Glomerular visceral epithelial cell (primary cell): ENCODE measurements at regions not wholly inside any gene's neighbourhood (a gene's known extent, or its start where the extent isn't known, plus 50 kb on each side); places are given as distances from the start of the nearest gene placed in this dataset.
"Not testable (repeated sequence)": the region's sequence is repeated elsewhere in the genome, so short reads cannot be mapped to it uniquely, and the experiment has no call there.

Source experiments
- DNase-seq: peaks from one replicate; pipeline ENCODE4 v3.0.0-alpha.2; 2016; ENCODE audit errors: extremely low spot score

- DNase-seq, result no peak
Measured at GRCh38 chr6:23499549-23499948, 626.5 kb upstream of the NRSN1 start.

GRCh38 chr6:23503173-23503572 lies 622.8 kb upstream of the NRSN1 start:
- no peak for DNase-seq

- no peak for DNase-seq
Measured at GRCh38 chr6:23505026-23505425, 621.0 kb upstream of the NRSN1 start.

GRCh38 chr6:23510778-23511510 lies 615.1 kb upstream of the NRSN1 start:
- DNase-seq, result no peak

DNA sequence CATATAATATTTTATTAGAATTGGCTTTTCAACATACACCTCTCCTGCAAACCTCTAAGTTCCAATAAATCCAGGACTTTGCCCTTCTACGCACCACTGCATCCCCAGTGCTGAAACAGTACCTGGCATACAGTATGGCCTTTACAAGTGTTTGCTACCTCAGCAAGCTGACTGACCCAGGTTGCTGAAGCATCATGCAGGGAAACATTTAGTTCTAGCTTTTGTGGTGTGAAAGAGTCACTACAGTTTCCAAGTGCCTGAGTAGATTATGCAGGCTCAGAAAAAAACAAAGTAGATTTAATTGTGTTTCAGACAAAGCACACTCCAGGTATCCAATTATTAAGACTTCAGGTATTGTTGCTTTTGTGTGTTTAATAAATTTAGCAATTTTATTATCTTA lies 614.2 kb upstream of the NRSN1 start:
- no peak for DNase-seq

DNA sequence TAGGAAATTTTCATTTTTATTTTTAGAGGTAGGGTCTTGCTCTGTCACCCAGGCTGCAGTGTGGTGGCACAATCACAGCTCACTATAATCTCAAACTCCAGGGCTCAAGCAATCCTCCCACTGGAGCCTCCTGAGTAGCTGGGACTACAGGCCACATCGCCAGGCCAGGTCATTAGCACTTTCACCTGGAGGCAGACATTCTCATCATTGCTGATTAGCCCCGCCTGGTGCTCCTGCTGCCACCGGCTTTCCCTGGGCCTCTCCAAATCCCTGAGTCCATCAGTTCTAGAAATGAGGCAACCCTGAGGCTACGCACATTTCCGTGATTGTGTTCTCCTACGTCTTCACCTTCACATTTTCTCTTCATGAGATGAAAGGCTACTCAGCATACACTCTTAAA lies 607.7 kb upstream of the NRSN1 start:
- DNase-seq, result no peak

DNA sequence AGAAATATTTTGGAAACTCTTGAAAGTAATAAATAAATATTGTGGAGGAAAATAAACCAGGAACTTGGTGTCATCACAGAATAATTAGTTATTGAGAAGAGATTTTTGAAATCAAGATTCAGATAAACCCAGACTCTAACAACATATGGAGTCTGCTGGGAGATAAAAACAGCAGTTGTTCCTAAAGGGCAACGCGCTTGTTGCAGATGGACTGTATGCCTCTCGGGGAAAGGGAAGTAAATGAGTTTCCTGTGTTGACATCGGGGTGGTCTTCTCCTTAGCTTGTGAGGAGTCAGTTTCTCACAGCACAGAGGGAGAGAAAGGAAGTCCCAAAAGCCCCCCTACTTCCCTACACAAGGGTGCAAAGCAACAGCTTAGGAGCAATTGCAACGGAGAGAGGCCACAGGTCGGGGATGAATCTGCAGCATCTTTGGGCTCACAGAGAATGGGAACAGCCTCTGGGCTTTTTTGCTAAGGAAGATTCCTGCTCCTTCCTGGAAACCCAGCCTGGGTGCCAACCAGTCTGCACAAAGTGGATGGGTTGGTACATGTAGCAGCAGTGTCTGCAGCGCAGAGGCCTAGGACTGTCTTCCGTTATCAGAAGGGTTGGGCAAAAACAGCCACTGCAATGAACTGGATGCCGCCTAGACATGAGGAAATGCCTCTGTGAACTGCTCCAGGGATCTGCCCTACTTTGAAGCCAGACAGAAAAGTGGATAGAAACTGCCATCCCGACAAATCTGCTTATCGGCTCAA lies 603.0 kb upstream of the NRSN1 start:
- DNase-seq, result no peak

- DNase-seq, result no peak
Measured at GRCh38 chr6:23523771-23524170, 602.2 kb upstream of the NRSN1 start.

DNA sequence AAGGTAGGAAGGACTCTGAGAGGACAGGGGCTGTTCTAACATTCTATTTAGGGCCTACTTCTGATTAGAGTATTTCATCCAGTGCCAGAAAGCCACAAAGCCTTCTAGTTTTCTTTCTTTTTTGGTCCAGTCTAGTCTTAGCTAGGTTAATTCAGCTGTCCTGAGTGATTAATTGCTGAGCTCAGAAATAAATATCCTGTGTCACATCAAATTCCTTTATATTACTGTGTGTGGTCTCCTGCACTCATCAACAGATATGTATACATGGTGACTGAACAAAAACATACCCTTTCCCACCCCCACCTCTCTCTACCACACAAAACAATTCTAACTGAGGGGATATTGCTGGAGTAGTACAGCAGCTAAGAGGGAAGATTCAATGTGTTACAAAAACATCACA lies 601.5 kb upstream of the NRSN1 start:
- DNase-seq, result no peak

DNA sequence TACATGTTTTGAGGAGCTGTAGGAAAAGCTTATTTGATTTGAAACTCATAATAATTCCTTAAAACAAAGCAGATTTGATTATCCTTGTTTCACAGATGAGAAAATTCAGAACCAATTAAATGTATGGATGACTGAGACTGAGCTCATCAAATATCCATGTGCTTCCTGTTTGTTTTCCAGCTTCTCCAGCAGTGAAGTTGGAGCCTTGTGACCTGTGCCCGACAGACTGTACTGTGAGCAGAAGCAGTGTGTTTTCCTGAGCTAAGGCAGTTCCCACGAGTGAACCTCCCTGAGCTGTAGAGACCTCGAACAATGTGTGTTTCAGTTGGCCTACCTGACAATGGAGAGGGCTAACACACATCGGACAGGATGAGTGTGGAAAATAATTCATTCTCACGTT lies 599.5 kb upstream of the NRSN1 start:
- DNase-seq, result no peak

- no peak for DNase-seq
Measured at GRCh38 chr6:23529902-23530301, 596.1 kb upstream of the NRSN1 start.

- DNase-seq, result no peak
Measured at GRCh38 chr6:23531666-23532065, 594.3 kb upstream of the NRSN1 start.

GRCh38 chr6:23532227-23532626 lies 593.8 kb upstream of the NRSN1 start:
- no peak for DNase-seq

- DNase-seq, result peak; percentile 4
Measured at GRCh38 chr6:23533311-23533710, 592.7 kb upstream of the NRSN1 start.

DNA sequence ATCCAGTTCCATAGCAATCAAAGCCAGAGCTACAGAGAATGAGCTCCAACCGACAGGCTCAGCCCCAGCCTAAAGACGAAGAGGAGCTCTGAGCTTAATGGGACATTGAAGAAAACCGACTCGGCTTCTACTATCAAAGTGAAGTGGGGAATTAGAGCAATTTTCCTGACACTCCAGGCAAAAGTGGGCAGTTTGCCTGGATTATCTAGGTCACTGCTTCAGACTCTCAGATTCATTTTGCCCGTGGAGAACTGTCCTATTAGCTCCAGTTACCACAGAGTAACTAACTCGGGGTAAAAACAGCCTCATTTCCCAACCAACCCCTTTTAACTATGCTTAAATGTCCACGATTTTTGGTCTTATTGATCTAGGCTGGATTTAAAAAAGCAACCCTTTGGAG lies 592.1 kb upstream of the NRSN1 start:
- no peak for DNase-seq

GRCh38 chr6:23534351-23534750 lies 591.7 kb upstream of the NRSN1 start:
- no peak for DNase-seq

DNA sequence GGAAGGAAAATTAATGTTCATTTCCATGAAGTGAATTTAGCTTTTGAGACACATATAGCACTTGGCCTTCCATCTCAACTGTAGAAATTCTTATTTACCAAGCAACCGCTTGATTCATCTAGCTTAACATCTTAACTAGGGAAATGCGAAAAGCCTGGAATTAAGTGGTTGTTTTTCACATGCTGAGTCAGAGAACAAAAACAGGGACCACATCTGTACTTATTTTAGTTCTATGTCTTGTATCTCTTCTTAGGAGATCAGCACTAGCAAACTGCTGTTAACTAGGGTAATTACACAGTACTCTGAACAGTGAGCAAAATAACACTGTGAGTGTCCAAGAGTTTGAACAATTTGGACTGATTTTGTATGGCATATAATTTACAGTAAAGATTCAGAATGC lies 590.9 kb upstream of the NRSN1 start:
- no peak for DNase-seq

DNA sequence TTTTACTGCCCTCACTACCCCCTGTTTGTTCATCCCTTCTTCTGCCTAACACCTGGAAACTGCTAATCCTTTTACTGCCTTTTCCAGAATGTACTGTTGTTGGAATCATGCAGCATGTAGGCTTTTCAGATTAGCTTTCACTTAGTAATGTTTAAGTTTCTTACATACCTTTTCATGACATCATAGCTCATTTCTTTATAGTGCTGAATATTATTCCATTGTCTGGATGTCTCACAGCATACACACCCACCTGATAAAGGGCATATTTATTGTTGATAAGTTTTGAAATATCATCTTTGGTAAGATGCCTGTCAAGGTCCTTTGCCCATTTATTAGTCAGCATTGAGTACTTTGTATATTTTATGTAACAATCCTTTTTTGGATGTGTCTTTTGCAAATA lies 588.2 kb upstream of the NRSN1 start:
- no peak for DNase-seq

DNA sequence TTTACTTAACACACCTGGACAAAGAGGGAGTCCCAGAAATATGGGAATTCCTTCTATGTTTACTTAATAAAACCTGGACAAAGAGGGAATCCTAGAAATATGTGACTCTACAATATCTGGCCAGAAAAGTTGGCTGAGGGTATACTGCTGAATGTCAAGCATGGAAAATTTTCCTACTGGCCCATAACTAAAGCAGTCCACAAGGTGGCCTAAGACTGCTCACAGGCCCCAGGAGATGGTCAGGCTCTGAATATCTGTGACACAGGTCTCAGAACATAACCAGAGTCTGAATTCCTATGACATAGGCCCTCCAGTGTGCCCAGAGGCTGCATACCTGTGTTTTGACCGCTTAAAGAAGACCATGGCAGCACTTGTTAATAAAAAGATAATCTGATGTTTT lies 578.2 kb upstream of the NRSN1 start:
- no peak for DNase-seq

- DNase-seq, result not testable (repeated sequence)
Measured at GRCh38 chr6:23554953-23555352, 571.1 kb upstream of the NRSN1 start.

GRCh38 chr6:23559587-23560343 lies 566.2 kb upstream of the NRSN1 start:
- no peak for DNase-seq

DNA sequence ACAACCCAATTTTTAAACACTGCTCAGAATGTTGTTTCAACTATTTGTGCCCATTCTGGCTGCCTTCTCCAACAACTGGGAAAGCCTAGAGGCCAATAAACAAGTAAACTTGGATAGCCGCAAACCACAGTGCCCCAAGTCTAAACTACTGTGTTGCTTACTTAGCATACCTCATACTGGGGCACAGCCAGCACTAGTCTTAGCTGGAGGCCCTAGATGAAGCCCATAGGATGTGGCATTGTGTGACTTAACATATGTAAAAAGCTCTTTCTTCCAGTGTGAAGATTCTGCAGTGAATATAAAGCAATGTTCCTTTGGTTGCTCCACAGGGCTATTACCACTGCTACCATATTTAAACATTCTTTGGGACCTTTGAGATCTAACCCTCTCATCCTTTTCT lies 564.3 kb upstream of the NRSN1 start:
- DNase-seq, result no peak

- no peak for DNase-seq
Measured at GRCh38 chr6:23562554-23562953, 563.5 kb upstream of the NRSN1 start.
